ENCODE measurements at regions not wholly inside any gene's neighbourhood (a gene's known extent, or its start where the extent isn't known, plus 50 kb on each side); places are given as distances from the start of the nearest gene placed in this dataset.
"Not testable (repeated sequence)": the region's sequence is repeated elsewhere in the genome, so short reads cannot be mapped to it uniquely, and the experiment has no call there.

GRCh38 chr9:100639854-100640253 lies 62.0 kb downstream of the CAVIN4 start:
- CTCF ChIA-PET: interaction anchor here (0.7 kb wide), 1 partner anchor 269 kb away, joined by 4 read pairs; no protein-coding TSS in a partner anchor

GRCh38 chr9:100640447-100641050 lies 62.7 kb downstream of the CAVIN4 start:
- no peak for DNase-seq

More at GRCh38 chr9:100639854-100640253, 62.0 kb downstream of the CAVIN4 start:
- ATAC-seq (no peak), DNase-seq (no peak)
- H3K9me3 Mint-ChIP-seq (ENCODE audit: low read depth): no peaks in the 10 kb centered on the region
- H3K27ac Mint-ChIP-seq: no peak overlapping the region
- no peaks in the 10 kb centered on the region for H3K36me3 Mint-ChIP-seq (ENCODE audit: low read depth)
- no peak overlapping the region for H3K4me3 Mint-ChIP-seq
- no peaks in the 10 kb centered on the region for H3K4me1 Mint-ChIP-seq
- intact Hi-C loops (cut with DNase I, micrococcal nuclease): loop anchor here in 1 of 2 experiments (1.0 kb wide), 1 partner anchor 36 kb away; no protein-coding TSS in a partner anchor
- POLR2A ChIA-PET: no interaction called here
- H3K27me3 Mint-ChIP-seq: peaks cover 13% of the 10 kb centered on the region

GRCh38 chr9:100641166-100641565 lies 63.3 kb downstream of the CAVIN4 start:
- no peak overlapping the region for H3K4me3 Mint-ChIP-seq
- no peaks in the 10 kb centered on the region for H3K9me3 Mint-ChIP-seq (ENCODE audit: low read depth)
- peaks cover 10% of the 10 kb centered on the region for H3K27me3 Mint-ChIP-seq
- DNase-seq: no peak
- no peak overlapping the region for H3K27ac Mint-ChIP-seq
- no peaks in the 10 kb centered on the region for H3K4me1 Mint-ChIP-seq
- no peaks in the 10 kb centered on the region for H3K36me3 Mint-ChIP-seq (ENCODE audit: low read depth)
- intact Hi-C loops (cut with DNase I, micrococcal nuclease): no loop called here
- CTCF ChIA-PET: no interaction called here
- no peak for ATAC-seq
- POLR2A ChIA-PET: no interaction called here

More at GRCh38 chr9:100640447-100641050, 62.7 kb downstream of the CAVIN4 start:
- H3K9me3 Mint-ChIP-seq (ENCODE audit: low read depth): no peaks in the 10 kb centered on the region
- ChIA-PET POLR2A (no interaction called here), CTCF (interaction anchor here (0.7 kb wide), 1 partner anchor 268 kb away, joined by 4 read pairs; no protein-coding TSS in a partner anchor)
- intact Hi-C loops (cut with DNase I, micrococcal nuclease): no loop called here
- H3K36me3 Mint-ChIP-seq (ENCODE audit: low read depth): no peaks in the 10 kb centered on the region
- H3K27ac Mint-ChIP-seq: no peak overlapping the region
- no peaks in the 10 kb centered on the region for H3K4me1 Mint-ChIP-seq
- no peak overlapping the region for H3K4me3 Mint-ChIP-seq
- no peak for ATAC-seq
- peaks cover 12% of the 10 kb centered on the region for H3K27me3 Mint-ChIP-seq

GRCh38 chr9:100652850-100653249 lies 75.0 kb downstream of the CAVIN4 start:
- H3K27ac Mint-ChIP-seq: no peak overlapping the region
- H3K4me3 Mint-ChIP-seq: no peak overlapping the region
- no peaks in the 10 kb centered on the region for H3K4me1 Mint-ChIP-seq
- intact Hi-C loops (cut with DNase I, micrococcal nuclease): no loop called here
- H3K27me3 Mint-ChIP-seq: peaks cover 11% of the 10 kb centered on the region
- no peak for DNase-seq
- no peaks in the 10 kb centered on the region for H3K36me3 Mint-ChIP-seq (ENCODE audit: low read depth)
- H3K9me3 Mint-ChIP-seq (ENCODE audit: low read depth): peaks cover 11% of the 10 kb centered on the region
- CTCF ChIA-PET: interaction anchor here (0.6 kb wide), 1 partner anchor 337 kb away, joined by 3 read pairs; no protein-coding TSS in a partner anchor
- POLR2A ChIA-PET: no interaction called here
- no peak for ATAC-seq

GRCh38 chr9:100653643-100654334 lies 75.9 kb downstream of the CAVIN4 start:
- CTCF ChIA-PET: interaction anchor here (0.6 kb wide), 1 partner anchor 336 kb away, joined by 3 read pairs; no protein-coding TSS in a partner anchor
- POLR2A ChIA-PET: no interaction called here
- Mint-ChIP-seq H3K4me3 (no peak overlapping the region), H3K9me3 (ENCODE audit: low read depth) (peaks cover 14% of the 10 kb centered on the region), H3K27me3 (peaks cover 11% of the 10 kb centered on the region), H3K4me1 (no peaks in the 10 kb centered on the region), H3K36me3 (ENCODE audit: low read depth) (no peaks in the 10 kb centered on the region), H3K27ac (no peak overlapping the region)
- no peak for ATAC-seq
- DNase-seq: no peak
- intact Hi-C loops (cut with DNase I, micrococcal nuclease): no loop called here

- Mint-ChIP-seq H3K27me3 (peaks cover 11% of the 10 kb centered on the region), H3K9me3 (ENCODE audit: low read depth) (peaks cover 14% of the 10 kb centered on the region)
- intact Hi-C loops (cut with DNase I, micrococcal nuclease); DNase-seq; H3K27ac Mint-ChIP-seq; H3K4me1 Mint-ChIP-seq; H3K4me3 Mint-ChIP-seq; H3K36me3 Mint-ChIP-seq (ENCODE audit: low read depth); CTCF ChIA-PET; POLR2A ChIA-PET; ATAC-seq: not testable (repeated sequence)
Measured at GRCh38 chr9:100656851-100657250, 79.0 kb downstream of the CAVIN4 start.

- Mint-ChIP-seq H3K36me3 (ENCODE audit: low read depth) (no peaks in the 10 kb centered on the region), H3K4me3 (no peak overlapping the region), H3K27ac (no peak overlapping the region), H3K27me3 (peaks cover 12% of the 10 kb centered on the region), H3K4me1 (no peaks in the 10 kb centered on the region), H3K9me3 (ENCODE audit: low read depth) (peaks cover 4% of the 10 kb centered on the region)
- ATAC-seq (no peak), DNase-seq (no peak)
- intact Hi-C loops (cut with DNase I, micrococcal nuclease): no loop called here
- CTCF ChIA-PET: interaction anchor here (0.8 kb wide), 1 partner anchor 132 kb away, joined by 3 read pairs; no protein-coding TSS in a partner anchor
- POLR2A ChIA-PET: interaction anchor here (0.7 kb wide), 1 partner anchor 548 kb away, joined by 7 read pairs; no protein-coding TSS in a partner anchor
Measured at GRCh38 chr9:100661668-100662067, 83.8 kb downstream of the CAVIN4 start.

GRCh38 chr9:100662122-100662521 lies 84.2 kb downstream of the CAVIN4 start:
- ChIA-PET POLR2A (interaction anchor here (0.7 kb wide), 1 partner anchor 547 kb away, joined by 7 read pairs; no protein-coding TSS in a partner anchor), CTCF (no interaction called here)
- Mint-ChIP-seq H3K9me3 (ENCODE audit: low read depth) (peaks cover 3% of the 10 kb centered on the region), H3K4me3 (no peak overlapping the region), H3K27me3 (peaks cover 12% of the 10 kb centered on the region), H3K27ac (no peak overlapping the region), H3K36me3 (ENCODE audit: low read depth) (no peaks in the 10 kb centered on the region), H3K4me1 (no peaks in the 10 kb centered on the region)
- no peak for DNase-seq
- intact Hi-C loops (cut with DNase I, micrococcal nuclease): no loop called here
- no peak for ATAC-seq

- intact Hi-C loops (cut with DNase I, micrococcal nuclease): no loop called here
- ATAC-seq (no peak), DNase-seq (no peak)
- POLR2A ChIA-PET: no interaction called here
- no peak overlapping the region for H3K4me3 Mint-ChIP-seq
- H3K4me1 Mint-ChIP-seq: no peaks in the 10 kb centered on the region
- CTCF ChIA-PET: interaction anchor here (1.1 kb wide), 1 partner anchor 247 kb away, joined by 3 read pairs; no protein-coding TSS in a partner anchor
- no peaks in the 10 kb centered on the region for H3K36me3 Mint-ChIP-seq (ENCODE audit: low read depth)
- H3K9me3 Mint-ChIP-seq (ENCODE audit: low read depth): no peaks in the 10 kb centered on the region
- no peak overlapping the region for H3K27ac Mint-ChIP-seq
- H3K27me3 Mint-ChIP-seq: peaks cover 18% of the 10 kb centered on the region
Measured at GRCh38 chr9:100667448-100667847, 89.6 kb downstream of the CAVIN4 start.

- Mint-ChIP-seq H3K4me1 (no peaks in the 10 kb centered on the region), H3K27ac (no peak overlapping the region), H3K27me3 (peaks cover 17% of the 10 kb centered on the region), H3K4me3 (no peak overlapping the region), H3K36me3 (ENCODE audit: low read depth) (no peaks in the 10 kb centered on the region), H3K9me3 (ENCODE audit: low read depth) (no peaks in the 10 kb centered on the region)
- CTCF ChIA-PET: interaction anchor here (1.1 kb wide), 1 partner anchor 247 kb away, joined by 3 read pairs; no protein-coding TSS in a partner anchor
- POLR2A ChIA-PET: no interaction called here
- intact Hi-C loops (cut with DNase I, micrococcal nuclease): no loop called here
- DNase-seq (no peak), ATAC-seq (no peak)
Measured at GRCh38 chr9:100668024-100668423, 90.1 kb downstream of the CAVIN4 start.

- DNase-seq (no peak), ATAC-seq (no peak)
- Mint-ChIP-seq H3K36me3 (ENCODE audit: low read depth) (no peaks in the 10 kb centered on the region), H3K9me3 (ENCODE audit: low read depth) (no peaks in the 10 kb centered on the region), H3K27ac (no peak overlapping the region), H3K4me1 (no peaks in the 10 kb centered on the region), H3K4me3 (no peak overlapping the region), H3K27me3 (peaks cover 15% of the 10 kb centered on the region)
- ChIA-PET POLR2A (no interaction called here), CTCF (no interaction called here)
- intact Hi-C loops (cut with DNase I, micrococcal nuclease): no loop called here
Measured at GRCh38 chr9:100669968-100670367, 92.1 kb downstream of the CAVIN4 start.

- ChIA-PET POLR2A (no interaction called here), CTCF (no interaction called here)
- no peak overlapping the region for H3K4me3 Mint-ChIP-seq
- no peaks in the 10 kb centered on the region for H3K4me1 Mint-ChIP-seq
- no peak for ATAC-seq
- H3K27me3 Mint-ChIP-seq: peaks cover 10% of the 10 kb centered on the region
- no peak for DNase-seq
- intact Hi-C loops (cut with DNase I, micrococcal nuclease): no loop called here
- H3K27ac Mint-ChIP-seq: no peak overlapping the region
- no peaks in the 10 kb centered on the region for H3K9me3 Mint-ChIP-seq (ENCODE audit: low read depth)
- H3K36me3 Mint-ChIP-seq (ENCODE audit: low read depth): no peaks in the 10 kb centered on the region
Measured at GRCh38 chr9:100670719-100671118, 92.8 kb downstream of the CAVIN4 start.

Data from activated CD4-positive, alpha-beta T cell treated with anti-CD3 and anti-CD28 coated beads for 36 hours (primary cell).